ENCODE measurements at regions not wholly inside any gene's neighbourhood (a gene's known extent, or its start where the extent isn't known, plus 50 kb on each side); places are given as distances from the start of the nearest gene placed in this dataset.

DNA sequence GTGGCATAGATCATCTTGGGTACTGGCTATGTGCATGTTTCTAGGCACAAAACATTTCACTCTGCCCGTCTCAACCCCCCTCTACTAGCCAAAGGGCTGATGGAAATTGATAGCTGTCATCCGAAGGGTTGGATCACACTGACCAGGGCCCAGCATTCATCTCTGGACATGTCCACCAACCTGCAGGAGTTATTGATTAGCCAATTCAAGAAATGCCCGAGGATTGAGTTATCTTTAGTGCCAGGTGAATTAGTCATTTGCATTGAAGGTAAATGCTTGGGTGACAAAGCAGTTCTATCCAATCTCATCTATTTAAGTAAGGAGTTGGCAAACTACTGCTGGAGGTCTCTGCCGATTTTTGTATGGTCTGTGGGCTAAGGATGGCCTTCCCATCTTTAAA, 80.1 kb downstream of the CD164 start:
- Histone ChIP-seq H3K27me3 (ENCODE audit: control insufficient read depth, insufficient read depth, low read length) (no peaks in the 10 kb centered on the region), H3K4me1 (ENCODE audit: control insufficient read depth, insufficient read depth, low read length) (peaks cover 12% of the 10 kb centered on the region), H3K27ac (ENCODE audit: low read depth, low read length) (no peak overlapping the region), H3K9me3 (ENCODE audit: control insufficient read depth, insufficient read depth, low read depth, low read length) (no peaks in the 10 kb centered on the region), H3K4me3 (ENCODE audit: low read depth, low read length) (no peak overlapping the region), H3K36me3 (ENCODE audit: control insufficient read depth, insufficient read depth, low read length) (no peaks in the 10 kb centered on the region), H3K9ac (ENCODE audit: low read length) (no peak overlapping the region)

DNA sequence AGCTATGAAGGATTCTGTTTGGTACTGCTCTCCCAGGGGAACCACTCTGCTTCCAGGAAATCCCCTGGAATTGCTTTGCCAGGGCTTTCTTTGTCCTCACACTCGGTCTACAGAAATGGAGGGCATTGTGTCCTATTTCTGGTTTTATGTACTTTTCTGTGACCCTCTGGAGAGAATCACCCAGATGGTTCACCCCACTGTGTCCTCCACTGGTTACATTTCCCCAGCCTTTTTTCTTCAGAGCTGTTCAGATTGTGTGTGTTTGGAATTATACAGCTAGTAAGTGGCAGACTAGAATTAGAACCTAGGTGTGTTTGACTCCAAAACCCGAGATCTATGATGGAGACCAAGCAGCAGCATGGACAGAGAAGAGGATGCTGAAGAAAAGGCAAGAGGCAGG, 80.8 kb downstream of the CD164 start:
- H3K4me1 ChIP-seq (ENCODE audit: control insufficient read depth, insufficient read depth, low read length), result peaks cover 12% of the 10 kb centered on the region
- no peaks in the 10 kb centered on the region for H3K9me3 ChIP-seq (ENCODE audit: control insufficient read depth, insufficient read depth, low read depth, low read length)
- H3K9ac ChIP-seq (ENCODE audit: low read length), result no peak overlapping the region
- H3K4me3 ChIP-seq (ENCODE audit: low read depth, low read length), result no peak overlapping the region
- no peak overlapping the region for H3K27ac ChIP-seq (ENCODE audit: low read depth, low read length)
- no peaks in the 10 kb centered on the region for H3K27me3 ChIP-seq (ENCODE audit: control insufficient read depth, insufficient read depth, low read length)
- no peaks in the 10 kb centered on the region for H3K36me3 ChIP-seq (ENCODE audit: control insufficient read depth, insufficient read depth, low read length)

DNA sequence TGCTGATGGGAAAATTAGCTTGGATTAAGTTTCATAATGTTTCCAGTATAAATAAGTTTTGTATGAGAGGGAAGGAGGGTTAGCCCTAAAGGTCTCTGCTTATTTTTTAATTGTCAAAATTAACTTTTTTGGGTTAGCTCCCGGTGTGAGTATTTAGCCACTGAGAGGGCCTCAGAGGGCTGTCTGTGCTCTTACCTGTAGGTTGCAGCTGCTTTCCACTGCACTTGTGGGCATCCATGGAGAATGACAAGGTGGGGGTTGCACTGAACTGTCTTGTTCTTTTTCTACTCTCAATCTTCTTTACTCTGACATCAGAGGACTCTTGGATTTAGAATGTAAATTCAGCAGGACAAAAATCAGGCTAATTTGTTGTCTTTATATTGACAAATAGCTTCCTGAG, 81.4 kb downstream of the CD164 start:
- Histone ChIP-seq H3K36me3 (ENCODE audit: control insufficient read depth, insufficient read depth, low read length) (no peaks in the 10 kb centered on the region), H3K4me3 (ENCODE audit: low read depth, low read length) (no peak overlapping the region), H3K9me3 (ENCODE audit: control insufficient read depth, insufficient read depth, low read depth, low read length) (no peaks in the 10 kb centered on the region), H3K4me1 (ENCODE audit: control insufficient read depth, insufficient read depth, low read length) (peaks cover 12% of the 10 kb centered on the region), H3K9ac (ENCODE audit: low read length) (no peak overlapping the region), H3K27ac (ENCODE audit: low read depth, low read length) (no peak overlapping the region), H3K27me3 (ENCODE audit: control insufficient read depth, insufficient read depth, low read length) (no peaks in the 10 kb centered on the region)

- H3K4me3 ChIP-seq (ENCODE audit: low read depth, low read length), result no peak overlapping the region
- no peaks in the 10 kb centered on the region for H3K9me3 ChIP-seq (ENCODE audit: control insufficient read depth, insufficient read depth, low read depth, low read length)
- peaks cover 12% of the 10 kb centered on the region for H3K4me1 ChIP-seq (ENCODE audit: control insufficient read depth, insufficient read depth, low read length)
- no peak overlapping the region for H3K9ac ChIP-seq (ENCODE audit: low read length)
- H3K36me3 ChIP-seq (ENCODE audit: control insufficient read depth, insufficient read depth, low read length), result no peaks in the 10 kb centered on the region
- H3K27ac ChIP-seq (ENCODE audit: low read depth, low read length), result no peak overlapping the region
- H3K27me3 ChIP-seq (ENCODE audit: control insufficient read depth, insufficient read depth, low read length), result no peaks in the 10 kb centered on the region
These were observed 82.3 kb downstream of the CD164 start for GRCh38 chr6:109299776-109300564.

- H3K4me1 ChIP-seq (ENCODE audit: control insufficient read depth, insufficient read depth, low read length), result peaks cover 12% of the 10 kb centered on the region
- no peaks in the 10 kb centered on the region for H3K27me3 ChIP-seq (ENCODE audit: control insufficient read depth, insufficient read depth, low read length)
- H3K9ac ChIP-seq (ENCODE audit: low read length), result no peak overlapping the region
- no peaks in the 10 kb centered on the region for H3K9me3 ChIP-seq (ENCODE audit: control insufficient read depth, insufficient read depth, low read depth, low read length)
- no peak overlapping the region for H3K4me3 ChIP-seq (ENCODE audit: low read depth, low read length)
- H3K27ac ChIP-seq (ENCODE audit: low read depth, low read length), result no peak overlapping the region
- no peaks in the 10 kb centered on the region for H3K36me3 ChIP-seq (ENCODE audit: control insufficient read depth, insufficient read depth, low read length)
These were observed 83.0 kb downstream of the CD164 start for GRCh38 chr6:109299265-109299607.

DNA sequence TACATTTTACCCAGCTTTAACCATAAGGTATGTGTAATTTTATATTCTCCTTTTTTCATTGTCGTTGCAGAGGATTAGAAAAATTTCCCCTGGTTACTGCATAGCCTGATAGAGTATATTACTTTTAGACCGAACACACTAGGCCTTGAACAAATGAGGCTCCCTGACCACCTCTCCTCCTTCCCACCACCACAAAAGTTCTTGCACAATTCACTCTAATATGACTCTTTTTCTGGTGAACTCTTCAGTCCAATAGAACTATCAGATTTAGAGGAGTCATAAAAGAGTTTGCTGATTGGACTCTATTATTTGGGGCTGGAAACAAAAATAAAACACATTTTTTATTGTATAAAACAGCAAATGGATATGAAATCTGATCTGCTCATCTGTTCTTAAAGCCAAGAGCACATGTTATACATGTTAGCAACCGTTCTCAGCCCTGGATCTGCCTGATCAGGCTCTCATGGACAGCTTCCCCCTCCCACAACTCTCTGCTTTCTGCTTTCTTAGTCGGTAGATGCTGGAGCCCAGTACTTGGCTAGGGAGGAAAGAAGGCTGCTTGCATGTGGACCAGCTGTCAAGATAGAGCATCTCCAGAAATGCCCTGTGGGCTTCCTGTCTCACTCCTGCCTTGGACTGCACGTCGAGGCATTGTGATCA, 83.5 kb downstream of the CD164 start:
- H3K27ac ChIP-seq (ENCODE audit: low read depth, low read length), result no peak overlapping the region
- H3K4me1 ChIP-seq (ENCODE audit: control insufficient read depth, insufficient read depth, low read length), result peaks cover 14% of the 10 kb centered on the region
- H3K36me3 ChIP-seq (ENCODE audit: control insufficient read depth, insufficient read depth, low read length), result no peaks in the 10 kb centered on the region
- no peak overlapping the region for H3K4me3 ChIP-seq (ENCODE audit: low read depth, low read length)
- no peak overlapping the region for H3K9ac ChIP-seq (ENCODE audit: low read length)
- no peaks in the 10 kb centered on the region for H3K9me3 ChIP-seq (ENCODE audit: control insufficient read depth, insufficient read depth, low read depth, low read length)
- no peaks in the 10 kb centered on the region for H3K27me3 ChIP-seq (ENCODE audit: control insufficient read depth, insufficient read depth, low read length)

DNA sequence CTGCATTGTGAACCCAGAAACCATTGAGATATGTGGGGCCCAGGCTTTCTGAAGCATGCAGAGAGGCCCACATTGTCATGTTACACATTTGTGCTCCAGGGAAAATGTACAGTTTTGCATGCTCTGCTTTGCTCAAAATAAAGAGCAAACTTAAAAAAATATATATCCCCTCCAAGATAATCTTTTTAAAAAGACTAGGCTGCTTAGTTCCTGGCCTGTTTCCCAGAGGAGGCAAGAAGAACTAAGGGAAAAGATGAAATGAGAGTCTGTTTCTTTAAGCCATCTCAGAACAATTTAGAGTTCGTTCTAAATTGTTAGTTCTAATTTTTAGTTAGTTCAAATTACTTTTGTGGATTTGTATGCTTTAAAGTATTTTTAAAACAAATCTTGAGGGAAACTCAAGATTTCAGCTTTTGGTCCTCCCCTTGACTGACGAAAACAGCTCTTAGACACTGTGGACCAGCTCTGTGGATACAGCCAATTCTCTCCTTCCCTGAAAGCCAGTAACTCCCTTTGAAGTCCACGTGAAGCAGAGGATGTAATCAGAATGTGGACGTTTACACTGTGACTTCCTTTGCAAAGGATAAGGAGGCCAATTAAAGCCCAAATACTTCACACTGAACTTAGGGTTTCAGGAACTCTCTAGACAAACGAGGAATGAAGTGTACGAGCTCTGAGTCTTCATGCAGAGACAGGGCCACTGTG, 84.7 kb downstream of the CD164 start:
- no peak overlapping the region for H3K27ac ChIP-seq (ENCODE audit: low read depth, low read length)
- H3K4me3 ChIP-seq (ENCODE audit: low read depth, low read length), result no peak overlapping the region
- no peaks in the 10 kb centered on the region for H3K36me3 ChIP-seq (ENCODE audit: control insufficient read depth, insufficient read depth, low read length)
- no peaks in the 10 kb centered on the region for H3K27me3 ChIP-seq (ENCODE audit: control insufficient read depth, insufficient read depth, low read length)
- no peak overlapping the region for H3K9ac ChIP-seq (ENCODE audit: low read length)
- H3K4me1 ChIP-seq (ENCODE audit: control insufficient read depth, insufficient read depth, low read length), result peaks cover 15% of the 10 kb centered on the region
- H3K9me3 ChIP-seq (ENCODE audit: control insufficient read depth, insufficient read depth, low read depth, low read length), result no peaks in the 10 kb centered on the region

DNA sequence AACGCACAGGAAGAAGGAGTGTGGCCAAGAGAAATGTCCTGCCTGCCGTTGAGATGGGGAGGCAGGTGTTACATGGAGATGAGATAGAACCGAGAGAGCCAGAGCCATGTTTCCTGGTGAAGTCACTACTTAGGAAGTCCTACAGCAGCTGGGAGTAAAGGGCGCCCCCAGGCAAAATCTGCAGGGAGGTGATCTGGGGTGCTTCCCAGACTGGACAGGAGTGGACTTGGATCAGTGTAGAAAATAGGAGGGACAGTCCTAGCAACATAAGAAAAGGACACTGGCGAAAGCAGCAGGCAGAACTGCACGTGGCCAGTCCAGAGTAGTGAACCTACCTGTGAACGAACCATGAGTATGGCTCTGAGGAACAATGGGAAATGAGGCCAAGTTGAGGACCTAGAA, 85.3 kb downstream of the CD164 start:
- H3K4me3 ChIP-seq (ENCODE audit: low read depth, low read length), result no peak overlapping the region
- H3K9me3 ChIP-seq (ENCODE audit: control insufficient read depth, insufficient read depth, low read depth, low read length), result no peaks in the 10 kb centered on the region
- no peaks in the 10 kb centered on the region for H3K36me3 ChIP-seq (ENCODE audit: control insufficient read depth, insufficient read depth, low read length)
- no peak overlapping the region for H3K27ac ChIP-seq (ENCODE audit: low read depth, low read length)
- H3K4me1 ChIP-seq (ENCODE audit: control insufficient read depth, insufficient read depth, low read length), result peaks cover 15% of the 10 kb centered on the region
- no peaks in the 10 kb centered on the region for H3K27me3 ChIP-seq (ENCODE audit: control insufficient read depth, insufficient read depth, low read length)
- H3K9ac ChIP-seq (ENCODE audit: low read length), result no peak overlapping the region

DNA sequence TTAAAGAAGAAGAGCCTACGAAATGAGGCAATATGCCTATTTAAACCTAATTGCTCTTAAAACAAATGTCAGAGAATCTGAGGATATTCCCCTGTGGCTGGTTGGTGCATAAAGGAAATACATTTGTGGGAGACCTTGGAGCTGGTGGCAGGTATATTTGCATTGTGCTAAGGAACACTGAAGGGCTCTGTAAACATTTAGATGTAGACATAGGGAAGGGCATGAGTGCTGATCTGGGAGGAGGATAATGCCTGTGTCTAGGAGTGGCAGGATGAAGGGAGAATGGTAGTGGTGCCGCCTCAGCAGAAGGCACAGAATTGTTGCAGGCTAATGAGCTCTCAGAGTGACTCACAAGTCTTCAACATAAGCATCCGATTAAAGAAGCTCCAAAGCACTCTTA, 85.8 kb downstream of the CD164 start:
- no peak overlapping the region for H3K9ac ChIP-seq (ENCODE audit: low read length)
- no peaks in the 10 kb centered on the region for H3K27me3 ChIP-seq (ENCODE audit: control insufficient read depth, insufficient read depth, low read length)
- peaks cover 15% of the 10 kb centered on the region for H3K4me1 ChIP-seq (ENCODE audit: control insufficient read depth, insufficient read depth, low read length)
- no peaks in the 10 kb centered on the region for H3K36me3 ChIP-seq (ENCODE audit: control insufficient read depth, insufficient read depth, low read length)
- no peaks in the 10 kb centered on the region for H3K9me3 ChIP-seq (ENCODE audit: control insufficient read depth, insufficient read depth, low read depth, low read length)
- no peak overlapping the region for H3K4me3 ChIP-seq (ENCODE audit: low read depth, low read length)
- no peak overlapping the region for H3K27ac ChIP-seq (ENCODE audit: low read depth, low read length)

DNA sequence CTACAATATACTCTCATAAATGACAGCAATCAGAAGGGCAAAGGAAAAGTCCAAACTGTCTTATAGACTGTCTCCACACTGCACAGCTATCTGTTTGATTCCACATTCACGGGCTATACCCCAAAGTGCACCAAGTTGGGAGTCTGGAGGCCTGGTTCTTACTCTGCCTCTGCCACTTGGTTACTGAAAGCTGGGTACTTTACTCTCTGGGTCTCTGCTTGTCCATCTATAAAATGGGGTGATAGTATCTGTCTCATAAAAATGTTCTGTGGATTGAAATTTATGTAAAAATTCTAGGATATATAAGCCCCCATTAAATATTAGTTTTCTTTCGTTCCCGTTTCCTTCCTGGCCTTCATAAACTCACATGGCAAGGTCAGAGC, 86.5 kb downstream of the CD164 start:
- Histone ChIP-seq H3K36me3 (ENCODE audit: control insufficient read depth, insufficient read depth, low read length) (no peaks in the 10 kb centered on the region), H3K27ac (ENCODE audit: low read depth, low read length) (no peak overlapping the region), H3K9ac (ENCODE audit: low read length) (no peak overlapping the region), H3K4me1 (ENCODE audit: control insufficient read depth, insufficient read depth, low read length) (peaks cover 15% of the 10 kb centered on the region), H3K4me3 (ENCODE audit: low read depth, low read length) (no peak overlapping the region), H3K9me3 (ENCODE audit: control insufficient read depth, insufficient read depth, low read depth, low read length) (no peaks in the 10 kb centered on the region), H3K27me3 (ENCODE audit: control insufficient read depth, insufficient read depth, low read length) (no peaks in the 10 kb centered on the region)

DNA sequence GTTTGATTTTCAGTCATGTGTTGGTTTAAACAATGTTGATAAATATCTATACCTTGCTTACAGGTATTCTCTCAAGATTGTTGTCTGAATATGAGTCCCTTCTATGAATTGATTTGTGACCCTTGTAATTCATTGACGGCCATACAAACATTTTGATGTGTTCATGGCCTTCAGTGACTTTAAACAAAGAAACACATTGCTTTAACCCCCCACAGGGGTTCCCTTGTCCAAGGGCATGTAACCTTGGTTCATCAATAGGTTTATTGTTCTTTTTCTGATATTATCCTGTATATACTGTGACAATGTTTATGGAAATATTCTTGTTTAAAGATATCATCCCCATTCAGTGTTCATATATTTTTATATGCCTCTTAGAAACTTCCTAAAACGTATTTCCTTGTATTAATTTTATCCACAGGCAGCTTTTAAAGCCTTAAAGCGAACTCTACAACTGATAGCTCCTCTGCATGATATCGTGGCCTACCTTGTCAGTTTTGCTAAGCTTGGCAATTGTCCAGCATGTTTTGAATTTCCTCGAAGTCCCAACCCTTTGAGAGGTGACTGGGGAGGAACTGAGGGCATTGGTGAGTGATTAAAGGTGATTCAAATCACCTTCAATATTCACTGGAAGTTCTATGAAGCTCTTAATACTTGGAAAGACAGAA, 87.0 kb downstream of the CD164 start:
- no peaks in the 10 kb centered on the region for H3K36me3 ChIP-seq (ENCODE audit: control insufficient read depth, insufficient read depth, low read length)
- H3K9ac ChIP-seq (ENCODE audit: low read length), result no peak overlapping the region
- no peaks in the 10 kb centered on the region for H3K9me3 ChIP-seq (ENCODE audit: control insufficient read depth, insufficient read depth, low read depth, low read length)
- peaks cover 15% of the 10 kb centered on the region for H3K4me1 ChIP-seq (ENCODE audit: control insufficient read depth, insufficient read depth, low read length)
- no peaks in the 10 kb centered on the region for H3K27me3 ChIP-seq (ENCODE audit: control insufficient read depth, insufficient read depth, low read length)
- H3K27ac ChIP-seq (ENCODE audit: low read depth, low read length), result no peak overlapping the region
- no peak overlapping the region for H3K4me3 ChIP-seq (ENCODE audit: low read depth, low read length)

All from HUES6 (cell line).